ENCODE measurements at regions not wholly inside any gene's neighbourhood (a gene's known extent, or its start where the extent isn't known, plus 50 kb on each side); places are given as distances from the start of the nearest gene placed in this dataset.

DNA sequence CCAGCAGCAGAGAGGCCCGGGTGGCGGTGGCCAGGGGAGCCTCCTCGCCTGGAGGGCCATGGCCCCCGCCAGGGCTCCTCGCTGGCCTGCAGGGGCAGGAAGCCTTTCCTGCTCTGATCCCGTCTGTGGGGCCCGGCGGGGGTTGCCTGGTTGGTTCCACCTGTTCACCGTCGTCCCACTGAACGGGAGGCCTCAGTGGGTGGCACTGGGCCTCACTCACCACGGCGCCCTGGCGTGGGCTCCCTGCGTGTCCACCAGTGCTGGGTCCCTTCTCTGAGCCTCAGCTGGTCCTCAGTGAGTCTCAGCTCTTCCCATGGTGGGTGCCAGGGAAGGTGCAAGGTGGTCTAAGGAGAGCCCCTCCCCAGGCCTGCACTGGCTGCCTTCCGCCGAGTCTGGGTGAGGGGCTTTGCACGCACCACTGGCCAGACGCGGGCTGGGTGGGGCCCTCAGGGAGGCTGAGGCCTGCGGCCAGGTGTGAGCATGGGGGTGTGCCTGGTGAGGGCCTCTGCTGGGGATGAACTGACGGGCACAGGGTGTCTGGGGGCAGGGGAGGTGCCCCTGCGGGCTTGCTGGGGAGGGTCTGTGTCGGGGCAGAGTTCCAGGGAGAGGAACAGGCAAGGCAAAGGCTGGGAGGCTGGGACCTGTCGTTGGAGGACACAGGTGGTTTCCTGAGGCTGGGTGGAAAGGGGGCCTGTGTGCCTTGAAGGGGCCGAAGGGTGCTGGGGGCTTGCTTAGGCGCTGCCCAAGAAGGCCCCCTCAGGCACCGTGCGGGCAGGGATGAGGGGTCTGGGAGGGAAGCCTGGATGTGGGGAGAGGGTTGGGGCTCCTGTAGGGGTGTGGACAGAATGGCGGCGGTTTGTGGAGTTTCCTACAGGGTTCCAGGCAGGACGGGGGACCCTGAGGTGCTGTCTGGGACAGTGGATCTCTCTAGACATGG, 339.8 kb downstream of the TMEM121 start:
- WGBS, 3 donors: 86 to 90% (median 87%) methylated on average over 32 of the region's 32 CpGs
- no peak overlapping the region for H3K27ac ChIP-seq
- no peaks in the 10 kb centered on the region for H3K36me3 ChIP-seq (ENCODE audit: insufficient read depth in 1 of 2, low read depth in 1 of 2)
- H3K4me3 ChIP-seq: no peak overlapping the region
- no peaks in the 10 kb centered on the region for H3K9me3 ChIP-seq
- H3K4me1 ChIP-seq: no peaks in the 10 kb centered on the region
- TF ChIP-seq, protein P1, sequence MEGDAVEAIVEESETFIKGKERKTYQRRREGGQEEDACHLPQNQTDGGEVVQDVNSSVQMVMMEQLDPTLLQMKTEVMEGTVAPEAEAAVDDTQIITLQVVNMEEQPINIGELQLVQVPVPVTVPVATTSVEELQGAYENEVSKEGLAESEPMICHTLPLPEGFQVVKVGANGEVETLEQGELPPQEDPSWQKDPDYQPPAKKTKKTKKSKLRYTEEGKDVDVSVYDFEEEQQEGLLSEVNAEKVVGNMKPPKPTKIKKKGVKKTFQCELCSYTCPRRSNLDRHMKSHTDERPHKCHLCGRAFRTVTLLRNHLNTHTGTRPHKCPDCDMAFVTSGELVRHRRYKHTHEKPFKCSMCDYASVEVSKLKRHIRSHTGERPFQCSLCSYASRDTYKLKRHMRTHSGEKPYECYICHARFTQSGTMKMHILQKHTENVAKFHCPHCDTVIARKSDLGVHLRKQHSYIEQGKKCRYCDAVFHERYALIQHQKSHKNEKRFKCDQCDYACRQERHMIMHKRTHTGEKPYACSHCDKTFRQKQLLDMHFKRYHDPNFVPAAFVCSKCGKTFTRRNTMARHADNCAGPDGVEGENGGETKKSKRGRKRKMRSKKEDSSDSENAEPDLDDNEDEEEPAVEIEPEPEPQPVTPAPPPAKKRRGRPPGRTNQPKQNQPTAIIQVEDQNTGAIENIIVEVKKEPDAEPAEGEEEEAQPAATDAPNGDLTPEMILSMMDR (IDR thresholded peaks at IDR 0.05): no peak
- ATAC-seq: no peak
- DNase-seq: no peak
- intact Hi-C loops (cut with DNase I): no loop called here
- no peaks in the 10 kb centered on the region for H3K27me3 ChIP-seq (ENCODE audit: insufficient read depth in 3 of 3, low read length in 2 of 3)

GRCh38 chr14:105866841-105867321, 340.5 kb downstream of the TMEM121 start:
- intact Hi-C loops (cut with DNase I): no loop called here
- H3K27ac ChIP-seq: no peak overlapping the region
- H3K4me1 ChIP-seq: no peaks in the 10 kb centered on the region
- TF ChIP-seq, protein P1 (IDR thresholded peaks at IDR 0.05): no peak
- no peaks in the 10 kb centered on the region for H3K36me3 ChIP-seq (ENCODE audit: insufficient read depth in 1 of 2, low read depth in 1 of 2)
- H3K4me3 ChIP-seq: no peak overlapping the region
- DNase-seq: no peak
- 88 to 96% (median 91%) methylated on average over 11 to 12 of the region's 12 CpGs for WGBS, 3 donors
- ATAC-seq: no peak
- H3K9me3 ChIP-seq: no peaks in the 10 kb centered on the region
- H3K27me3 ChIP-seq (ENCODE audit: insufficient read depth in 3 of 3, low read length in 2 of 3): no peaks in the 10 kb centered on the region

- H3K27me3 ChIP-seq (ENCODE audit: insufficient read depth in 3 of 3, low read length in 2 of 3): no peaks in the 10 kb centered on the region
- no peak overlapping the region for H3K4me3 ChIP-seq
- no peak for DNase-seq
- TF ChIP-seq, protein P1 (IDR thresholded peaks at IDR 0.05): no peak
- WGBS, 3 donors: 88 to 89% (median 89%) methylated on average over 28 to 29 of the region's 29 CpGs
- no peaks in the 10 kb centered on the region for H3K9me3 ChIP-seq
- intact Hi-C loops (cut with DNase I): no loop called here
- no peaks in the 10 kb centered on the region for H3K4me1 ChIP-seq
- no peaks in the 10 kb centered on the region for H3K36me3 ChIP-seq (ENCODE audit: insufficient read depth in 1 of 2, low read depth in 1 of 2)
- ATAC-seq: no peak
- no peak overlapping the region for H3K27ac ChIP-seq
Measured at GRCh38 chr14:105867961-105868599, 341.7 kb downstream of the TMEM121 start.

GRCh38 chr14:105871590-105871989, 345.2 kb downstream of the TMEM121 start:
- no peak for DNase-seq
- no peak for ATAC-seq
- Histone ChIP-seq H3K27ac (no peak overlapping the region), H3K4me1 (no peaks in the 10 kb centered on the region), H3K27me3 (ENCODE audit: insufficient read depth in 3 of 3, low read length in 2 of 3) (peaks cover 0 to 4% (median 2%) of the 10 kb centered on the region in 3 donors), H3K4me3 (no peak overlapping the region), H3K9me3 (no peaks in the 10 kb centered on the region), H3K36me3 (ENCODE audit: insufficient read depth in 1 of 2, low read depth in 1 of 2) (no peaks in the 10 kb centered on the region)
- 48 to 61% (median 52%) methylated on average over 3 of the region's 3 CpGs for WGBS, 3 donors
- intact Hi-C loops (cut with DNase I): no loop called here
- TF ChIP-seq, protein P1 (IDR thresholded peaks at IDR 0.05): no peak
